CD4-positive, alpha-beta T cell (primary cell): ENCODE measurements at regions not wholly inside any gene's neighbourhood (a gene's known extent, or its start where the extent isn't known, plus 50 kb on each side); places are given as distances from the start of the nearest gene placed in this dataset.

Source experiments
- ATAC-seq: fragments of 200-7000 bp; cut with Tn5 transposase; one replicate; pipeline ENCODE4 v1.10.0; 2022; ENCODE audit warnings: mild to moderate bottlenecking; ENCODE audit not compliant: poor library complexity
- CTCF ChIA-PET: fragments of 350-600 bp; sonication (Branson Sonifier 250); formaldehyde crosslinking; loops from one replicate; lab custom pipeline; 2021; ENCODE audit warnings: antibody characterized with exemption, inconsistent platforms; lab: Charles Lee
- POLR2A ChIA-PET: fragments of 350-600 bp; sonication (Branson Sonifier 250); formaldehyde crosslinking; loops from one replicate; lab custom pipeline; 2021; ENCODE audit warnings: antibody characterized with exemption, inconsistent platforms; lab: Charles Lee
- DNase-seq, 14 experiments: peaks; one replicate each; pipeline ENCODE4 v3.0.0-alpha.2; 2013 to 2020; ENCODE audit warnings: mixed read lengths in 2 of 14
- H3K27ac ChIP-seq, 2 donors: one replicate each; pipeline versions ENCODE4 v1.5.1 to v1.7.0; 2013; ENCODE audit warnings: low read length in 2 of 2, low read depth in 1 of 2, mild to moderate bottlenecking in 1 of 2
- H3K27me3 ChIP-seq, 2 experiments: 1 replicate in 1 of 2; 2 replicates in 1 of 2; pipeline versions ENCODE4 v1.6.1 to v1.7.0; 2013; ENCODE audit warnings: low read length in 2 of 2, control low read depth in 1 of 2, mild to moderate bottlenecking in 1 of 2, moderate library complexity in 1 of 2; ENCODE audit not compliant: insufficient read depth in 2 of 2, control insufficient read depth in 1 of 2
- H3K36me3 ChIP-seq: one replicate; pipeline ENCODE4 v1.6.1; 2013; ENCODE audit warnings: low read length, control low read depth; ENCODE audit not compliant: insufficient read depth
- H3K4me1 ChIP-seq: one replicate; pipeline ENCODE4 v1.6.1; 2013; ENCODE audit warnings: low read length, control low read depth; ENCODE audit not compliant: insufficient read depth
- H3K4me3 ChIP-seq: one replicate; pipeline ENCODE4 v1.5.1; 2013; ENCODE audit warnings: mild to moderate bottlenecking, low read length, moderate library complexity
- H3K9me3 ChIP-seq, 2 experiments: 1 replicate in 1 of 2; 2 replicates in 1 of 2; pipeline versions ENCODE4 v1.6.1 to v1.7.0; 2013; ENCODE audit warnings: low read length in 2 of 2, mild to moderate bottlenecking in 2 of 2, control low read depth in 1 of 2, moderate library complexity in 1 of 2; ENCODE audit not compliant: control insufficient read depth in 1 of 2, insufficient read depth in 1 of 2
- H3K27ac Mint-ChIP-seq: one replicate; pipeline ENCODE4 v1.8.0; 2020; ENCODE audit warnings: mixed read lengths
- H3K27me3 Mint-ChIP-seq: one replicate; pipeline ENCODE4 v1.8.0; 2021; ENCODE audit warnings: mixed read lengths
- H3K36me3 Mint-ChIP-seq: one replicate; pipeline ENCODE4 v1.8.0; 2021; ENCODE audit warnings: low read depth, mixed read lengths
- H3K4me1 Mint-ChIP-seq: one replicate; pipeline ENCODE4 v1.8.0; 2021; ENCODE audit warnings: low read depth, mixed read lengths
- H3K4me3 Mint-ChIP-seq: one replicate; pipeline ENCODE4 v1.8.0; 2020; ENCODE audit warnings: mild to moderate bottlenecking, mixed read lengths
- H3K9me3 Mint-ChIP-seq: one replicate; pipeline ENCODE4 v1.8.0; 2020; ENCODE audit warnings: mixed read lengths
- intact Hi-C, 2 experiments: fragments of 100-400 bp; cut with DNase I in 1 of 2; cut with micrococcal nuclease in 1 of 2; formaldehyde crosslinking; loops; one replicate each; pipeline versions ENCODE4 v1.15.1 to v1.9.0; 2023 to 2025; cut with DNase I, micrococcal nuclease
- TF ChIP-seq, protein P1 (sequence below): fragments of 200-600 bp; IDR thresholded peaks from one replicate; pipeline ENCODE4 v1.8.0; 2022; ENCODE audit warnings: antibody characterized with exemption, mild to moderate bottlenecking

GRCh38 chrX:115889121-115889890, 281.2 kb upstream of the AGTR2 start:
- H3K36me3 Mint-ChIP-seq = no peaks in the 10 kb centered on the region
- CTCF ChIA-PET = no interaction called here
- Histone ChIP-seq H3K27ac (no peak overlapping the region), H3K4me1 (no peaks in the 10 kb centered on the region), H3K4me3 (no peak overlapping the region), H3K36me3 (no peaks in the 10 kb centered on the region), H3K27me3 (no peaks in the 10 kb centered on the region), H3K9me3 (peaks cover 0 to 19% of the 10 kb centered on the region in 2 experiments)
- POLR2A ChIA-PET = no interaction called here
- H3K9me3 Mint-ChIP-seq = no peaks in the 10 kb centered on the region
- H3K4me3 Mint-ChIP-seq = no peak overlapping the region
- no peaks in the 10 kb centered on the region for H3K27me3 Mint-ChIP-seq
- no peaks in the 10 kb centered on the region for H3K4me1 Mint-ChIP-seq
- no peak overlapping the region for H3K27ac Mint-ChIP-seq
- TF ChIP-seq, protein P1, sequence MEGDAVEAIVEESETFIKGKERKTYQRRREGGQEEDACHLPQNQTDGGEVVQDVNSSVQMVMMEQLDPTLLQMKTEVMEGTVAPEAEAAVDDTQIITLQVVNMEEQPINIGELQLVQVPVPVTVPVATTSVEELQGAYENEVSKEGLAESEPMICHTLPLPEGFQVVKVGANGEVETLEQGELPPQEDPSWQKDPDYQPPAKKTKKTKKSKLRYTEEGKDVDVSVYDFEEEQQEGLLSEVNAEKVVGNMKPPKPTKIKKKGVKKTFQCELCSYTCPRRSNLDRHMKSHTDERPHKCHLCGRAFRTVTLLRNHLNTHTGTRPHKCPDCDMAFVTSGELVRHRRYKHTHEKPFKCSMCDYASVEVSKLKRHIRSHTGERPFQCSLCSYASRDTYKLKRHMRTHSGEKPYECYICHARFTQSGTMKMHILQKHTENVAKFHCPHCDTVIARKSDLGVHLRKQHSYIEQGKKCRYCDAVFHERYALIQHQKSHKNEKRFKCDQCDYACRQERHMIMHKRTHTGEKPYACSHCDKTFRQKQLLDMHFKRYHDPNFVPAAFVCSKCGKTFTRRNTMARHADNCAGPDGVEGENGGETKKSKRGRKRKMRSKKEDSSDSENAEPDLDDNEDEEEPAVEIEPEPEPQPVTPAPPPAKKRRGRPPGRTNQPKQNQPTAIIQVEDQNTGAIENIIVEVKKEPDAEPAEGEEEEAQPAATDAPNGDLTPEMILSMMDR = no peak
- DNase-seq (no peak), ATAC-seq (no peak)
- intact Hi-C loops = no loop called here

DNA sequence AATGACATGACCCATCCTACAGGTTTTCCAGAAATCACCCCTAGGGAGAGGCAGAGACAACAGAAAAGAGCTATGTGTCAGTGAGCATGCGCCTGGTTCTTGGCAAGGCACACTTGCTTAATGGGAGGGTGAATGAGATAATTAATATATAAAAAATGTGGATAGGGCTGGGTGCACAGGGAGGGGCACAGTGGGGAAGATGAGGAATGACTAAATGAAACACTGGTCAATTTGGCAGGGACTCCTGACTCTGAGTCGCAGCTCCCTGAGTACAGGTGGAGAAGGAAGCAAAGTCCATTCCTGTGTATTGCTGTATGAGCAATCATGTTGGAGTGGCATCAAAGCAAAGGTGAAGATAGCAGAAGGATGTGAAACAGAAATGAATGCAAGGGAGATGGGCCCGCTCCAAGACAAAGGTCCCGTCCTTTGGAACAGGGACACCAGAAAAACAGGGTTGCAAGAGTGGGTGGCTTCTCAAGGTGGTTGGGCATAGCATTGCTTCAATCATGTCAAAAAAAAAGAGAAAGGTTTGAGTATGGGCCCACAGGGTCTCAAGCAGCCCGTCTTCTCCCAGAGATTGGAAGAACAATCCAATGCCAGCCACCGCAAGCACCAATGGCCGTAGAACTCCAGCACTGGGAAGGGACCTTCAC, 278.4 kb upstream of the AGTR2 start:
- Histone ChIP-seq H3K27me3 (no peaks in the 10 kb centered on the region), H3K4me1 (no peaks in the 10 kb centered on the region), H3K4me3 (no peak overlapping the region), H3K9me3 (peaks cover 0 to 25% of the 10 kb centered on the region in 2 experiments), H3K27ac (no peak overlapping the region), H3K36me3 (no peaks in the 10 kb centered on the region)
- intact Hi-C loops = no loop called here
- ChIA-PET POLR2A (no interaction called here), CTCF (no interaction called here)
- Mint-ChIP-seq H3K9me3 (no peaks in the 10 kb centered on the region), H3K36me3 (no peaks in the 10 kb centered on the region), H3K27me3 (no peaks in the 10 kb centered on the region), H3K27ac (no peak overlapping the region), H3K4me1 (no peaks in the 10 kb centered on the region), H3K4me3 (no peak overlapping the region)
- no peak for DNase-seq
- ATAC-seq = no peak
- TF ChIP-seq, protein P1 = no peak

GRCh38 chrX:115892787-115893671, 277.5 kb upstream of the AGTR2 start:
- POLR2A ChIA-PET = no interaction called here
- Mint-ChIP-seq H3K4me3 (no peak overlapping the region), H3K4me1 (no peaks in the 10 kb centered on the region), H3K27ac (no peak overlapping the region), H3K27me3 (no peaks in the 10 kb centered on the region), H3K9me3 (no peaks in the 10 kb centered on the region), H3K36me3 (no peaks in the 10 kb centered on the region)
- H3K9me3 ChIP-seq = peaks cover 0 to 24% of the 10 kb centered on the region in 2 experiments
- H3K4me1 ChIP-seq = no peaks in the 10 kb centered on the region
- TF ChIP-seq, protein P1 = no peak
- no peaks in the 10 kb centered on the region for H3K36me3 ChIP-seq
- no peaks in the 10 kb centered on the region for H3K27me3 ChIP-seq
- no peak overlapping the region for H3K27ac ChIP-seq
- DNase-seq (peak in 4 of 14 experiments; percentile 13 to 55 (median 42)), ATAC-seq (no peak)
- CTCF ChIA-PET = no interaction called here
- H3K4me3 ChIP-seq = no peak overlapping the region
- intact Hi-C loops = no loop called here
